ENCODE measurements at regions not wholly inside any gene's neighbourhood (a gene's known extent, or its start where the extent isn't known, plus 50 kb on each side); places are given as distances from the start of the nearest gene placed in this dataset.

DNA sequence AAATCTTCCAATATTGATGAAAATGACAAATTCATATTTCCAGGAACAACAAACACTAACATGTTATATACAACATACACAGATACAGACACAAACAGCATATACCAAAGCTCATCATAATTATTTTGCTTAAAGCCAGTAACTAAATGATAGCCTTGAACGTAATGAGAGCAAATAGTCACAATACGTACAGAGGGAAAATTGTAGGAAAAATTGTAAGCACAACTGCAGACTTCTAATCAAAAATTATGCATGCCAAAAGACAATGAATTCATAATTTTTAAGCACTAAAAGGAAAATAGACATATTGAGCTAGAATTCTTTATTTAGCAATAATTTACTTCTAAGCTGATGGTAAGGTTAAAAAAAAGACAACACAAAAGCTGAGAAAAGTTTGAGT is 1466.9 kb upstream of the CELF2 start:
- TF ChIP-seq, protein P1, sequence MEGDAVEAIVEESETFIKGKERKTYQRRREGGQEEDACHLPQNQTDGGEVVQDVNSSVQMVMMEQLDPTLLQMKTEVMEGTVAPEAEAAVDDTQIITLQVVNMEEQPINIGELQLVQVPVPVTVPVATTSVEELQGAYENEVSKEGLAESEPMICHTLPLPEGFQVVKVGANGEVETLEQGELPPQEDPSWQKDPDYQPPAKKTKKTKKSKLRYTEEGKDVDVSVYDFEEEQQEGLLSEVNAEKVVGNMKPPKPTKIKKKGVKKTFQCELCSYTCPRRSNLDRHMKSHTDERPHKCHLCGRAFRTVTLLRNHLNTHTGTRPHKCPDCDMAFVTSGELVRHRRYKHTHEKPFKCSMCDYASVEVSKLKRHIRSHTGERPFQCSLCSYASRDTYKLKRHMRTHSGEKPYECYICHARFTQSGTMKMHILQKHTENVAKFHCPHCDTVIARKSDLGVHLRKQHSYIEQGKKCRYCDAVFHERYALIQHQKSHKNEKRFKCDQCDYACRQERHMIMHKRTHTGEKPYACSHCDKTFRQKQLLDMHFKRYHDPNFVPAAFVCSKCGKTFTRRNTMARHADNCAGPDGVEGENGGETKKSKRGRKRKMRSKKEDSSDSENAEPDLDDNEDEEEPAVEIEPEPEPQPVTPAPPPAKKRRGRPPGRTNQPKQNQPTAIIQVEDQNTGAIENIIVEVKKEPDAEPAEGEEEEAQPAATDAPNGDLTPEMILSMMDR (IDR thresholded peaks at IDR 0.05), result no peak
- TF ChIP-seq EP300 (IDR thresholded peaks at IDR 0.05) (no peak), POLR2A (IDR thresholded peaks at IDR 0.05) (no peak)
